Ascending aorta (tissue), 2 donors: ENCODE measurements at regions not wholly inside any gene's neighbourhood (a gene's known extent, or its start where the extent isn't known, plus 50 kb on each side); places are given as distances from the start of the nearest gene placed in this dataset.

Experiments
- DNase-seq, 2 donors: peaks; one replicate each; pipeline ENCODE4 v3.0.0-alpha.2; 2019; ENCODE audit warnings: low spot score in 2 of 2
- H3K27ac ChIP-seq, 2 donors: fragments of 200-600 bp; sonication (generic); one replicate each; pipeline ENCODE4 v1.5.1; 2016 to 2017; ENCODE audit warnings: mild to moderate bottlenecking in 1 of 2
- H3K27me3 ChIP-seq: fragments of 200-600 bp; sonication (generic); one replicate; pipeline ENCODE4 v1.5.1; 2017
- H3K36me3 ChIP-seq, 2 donors: fragments of 200-600 bp; sonication (generic); one replicate each; pipeline ENCODE4 v1.5.1; 2016
- H3K4me1 ChIP-seq, 2 donors: fragments of 200-600 bp; sonication (generic); one replicate each; pipeline ENCODE4 v1.5.1; 2016 to 2017; ENCODE audit warnings: mild to moderate bottlenecking in 1 of 2
- H3K4me3 ChIP-seq, 2 donors: fragments of 200-600 bp; sonication (generic); one replicate each; pipeline ENCODE4 v1.5.1; 2016 to 2017; ENCODE audit warnings: mild to moderate bottlenecking in 1 of 2
- H3K9me3 ChIP-seq, 2 donors: fragments of 200-600 bp; sonication (generic); one replicate each; pipeline ENCODE4 v1.5.1; 2016
- intact Hi-C: fragments of 100-400 bp; cut with DNase I; formaldehyde crosslinking; loops from one replicate; pipeline ENCODE4 v1.15.1; 2023
- TF ChIP-seq, protein P1 (sequence below), 3 experiments: fragments of 200-600 bp in 2 of 3; fragments of 450-650 bp in 1 of 3; sonication (generic) in 2 of 3; IDR thresholded peaks; one replicate each; pipeline ENCODE4 v1.5.1; 2016 to 2019; ENCODE audit warnings: antibody characterized with exemption in 3 of 3, mild to moderate bottlenecking in 1 of 3, moderate library complexity in 1 of 3

DNA sequence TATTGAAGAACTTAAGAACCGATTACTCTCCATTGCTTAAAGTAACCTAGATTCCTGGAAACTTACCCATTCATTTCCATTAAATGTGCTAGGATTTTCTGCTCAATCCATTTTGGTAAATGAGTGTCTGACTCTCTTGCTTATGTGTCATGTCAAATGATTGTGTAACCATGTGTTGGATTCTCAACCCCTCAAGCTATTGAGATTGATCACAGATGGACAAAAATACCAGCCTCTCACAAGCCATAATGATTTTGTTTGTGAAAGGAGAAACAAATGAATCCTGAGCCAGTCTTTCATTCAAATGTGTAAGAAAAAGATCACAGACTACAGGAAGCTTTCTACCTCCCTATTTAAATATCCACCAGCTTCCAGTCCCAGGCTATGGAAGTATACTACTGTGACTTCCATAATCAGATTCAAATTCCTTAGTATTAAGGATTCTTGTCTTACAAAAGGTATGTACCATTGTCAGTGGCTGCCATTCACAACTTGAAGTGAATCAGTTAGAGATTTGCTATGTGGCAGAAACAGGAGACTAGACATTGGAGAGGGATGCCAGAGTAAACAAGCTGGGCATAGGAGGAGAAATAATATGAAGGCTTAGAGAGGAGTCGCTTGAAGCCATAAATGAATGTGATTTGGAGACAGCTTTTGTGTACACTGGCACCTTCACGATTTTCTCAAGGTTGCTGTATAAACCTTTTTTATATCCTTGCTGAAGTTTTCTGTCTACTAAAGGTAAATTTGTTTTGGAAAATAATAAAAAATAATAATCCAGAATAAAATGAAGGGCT lies 498.5 kb upstream of the SETBP1 start:
- Histone ChIP-seq H3K4me1 (no peaks in the 10 kb centered on the region), H3K4me3 (no peak overlapping the region), H3K27me3 (no peaks in the 10 kb centered on the region), H3K9me3 (no peaks in the 10 kb centered on the region), H3K27ac (no peak overlapping the region), H3K36me3 (no peaks in the 10 kb centered on the region)
- no peak for DNase-seq
- TF ChIP-seq, protein P1, sequence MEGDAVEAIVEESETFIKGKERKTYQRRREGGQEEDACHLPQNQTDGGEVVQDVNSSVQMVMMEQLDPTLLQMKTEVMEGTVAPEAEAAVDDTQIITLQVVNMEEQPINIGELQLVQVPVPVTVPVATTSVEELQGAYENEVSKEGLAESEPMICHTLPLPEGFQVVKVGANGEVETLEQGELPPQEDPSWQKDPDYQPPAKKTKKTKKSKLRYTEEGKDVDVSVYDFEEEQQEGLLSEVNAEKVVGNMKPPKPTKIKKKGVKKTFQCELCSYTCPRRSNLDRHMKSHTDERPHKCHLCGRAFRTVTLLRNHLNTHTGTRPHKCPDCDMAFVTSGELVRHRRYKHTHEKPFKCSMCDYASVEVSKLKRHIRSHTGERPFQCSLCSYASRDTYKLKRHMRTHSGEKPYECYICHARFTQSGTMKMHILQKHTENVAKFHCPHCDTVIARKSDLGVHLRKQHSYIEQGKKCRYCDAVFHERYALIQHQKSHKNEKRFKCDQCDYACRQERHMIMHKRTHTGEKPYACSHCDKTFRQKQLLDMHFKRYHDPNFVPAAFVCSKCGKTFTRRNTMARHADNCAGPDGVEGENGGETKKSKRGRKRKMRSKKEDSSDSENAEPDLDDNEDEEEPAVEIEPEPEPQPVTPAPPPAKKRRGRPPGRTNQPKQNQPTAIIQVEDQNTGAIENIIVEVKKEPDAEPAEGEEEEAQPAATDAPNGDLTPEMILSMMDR (IDR thresholded peaks at IDR 0.05): no peak
- intact Hi-C loops: no loop called here

- H3K4me3 ChIP-seq: no peak overlapping the region
- no peaks in the 10 kb centered on the region for H3K4me1 ChIP-seq
- no peaks in the 10 kb centered on the region for H3K36me3 ChIP-seq
- no peak for DNase-seq
- H3K27ac ChIP-seq: no peak overlapping the region
- no peaks in the 10 kb centered on the region for H3K27me3 ChIP-seq
- no peaks in the 10 kb centered on the region for H3K9me3 ChIP-seq
- intact Hi-C loops: no loop called here
- TF ChIP-seq, protein P1 (IDR thresholded peaks at IDR 0.05): no peak
Observed at GRCh38 chr18:44186001-44186400, 494.7 kb upstream of the SETBP1 start.

DNA sequence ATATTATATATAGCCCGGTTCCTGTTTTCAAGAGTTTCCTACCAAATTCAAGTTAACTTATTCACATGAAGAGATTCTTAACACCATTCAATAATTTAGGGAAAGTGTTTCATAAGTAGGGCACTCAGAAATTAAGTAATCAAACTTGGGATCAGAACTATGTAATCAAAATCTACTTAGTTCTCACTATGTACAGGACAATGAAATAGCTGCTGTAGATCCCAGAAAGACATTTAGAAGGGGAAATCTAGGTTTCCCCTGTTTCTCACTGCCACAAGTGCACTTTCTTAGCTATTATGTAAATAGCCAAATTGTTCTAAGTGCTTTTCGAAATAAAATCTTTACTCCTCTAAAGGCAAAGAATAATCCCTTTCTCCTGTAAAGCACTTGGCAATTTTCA lies 493.6 kb upstream of the SETBP1 start:
- H3K4me1 ChIP-seq: no peaks in the 10 kb centered on the region
- no peaks in the 10 kb centered on the region for H3K27me3 ChIP-seq
- H3K27ac ChIP-seq: no peak overlapping the region
- no peak for DNase-seq
- no peak overlapping the region for H3K4me3 ChIP-seq
- H3K36me3 ChIP-seq: no peaks in the 10 kb centered on the region
- TF ChIP-seq, protein P1 (IDR thresholded peaks at IDR 0.05): no peak
- intact Hi-C loops: no loop called here
- H3K9me3 ChIP-seq: no peaks in the 10 kb centered on the region

GRCh38 chr18:44195394-44196140 lies 485.1 kb upstream of the SETBP1 start:
- H3K4me3 ChIP-seq: no peak overlapping the region
- TF ChIP-seq, protein P1 (IDR thresholded peaks at IDR 0.05): no peak
- DNase-seq: no peak
- H3K27me3 ChIP-seq: no peaks in the 10 kb centered on the region
- H3K27ac ChIP-seq: no peak overlapping the region
- H3K9me3 ChIP-seq: no peaks in the 10 kb centered on the region
- H3K36me3 ChIP-seq: no peaks in the 10 kb centered on the region
- no peaks in the 10 kb centered on the region for H3K4me1 ChIP-seq
- intact Hi-C loops: no loop called here

DNA sequence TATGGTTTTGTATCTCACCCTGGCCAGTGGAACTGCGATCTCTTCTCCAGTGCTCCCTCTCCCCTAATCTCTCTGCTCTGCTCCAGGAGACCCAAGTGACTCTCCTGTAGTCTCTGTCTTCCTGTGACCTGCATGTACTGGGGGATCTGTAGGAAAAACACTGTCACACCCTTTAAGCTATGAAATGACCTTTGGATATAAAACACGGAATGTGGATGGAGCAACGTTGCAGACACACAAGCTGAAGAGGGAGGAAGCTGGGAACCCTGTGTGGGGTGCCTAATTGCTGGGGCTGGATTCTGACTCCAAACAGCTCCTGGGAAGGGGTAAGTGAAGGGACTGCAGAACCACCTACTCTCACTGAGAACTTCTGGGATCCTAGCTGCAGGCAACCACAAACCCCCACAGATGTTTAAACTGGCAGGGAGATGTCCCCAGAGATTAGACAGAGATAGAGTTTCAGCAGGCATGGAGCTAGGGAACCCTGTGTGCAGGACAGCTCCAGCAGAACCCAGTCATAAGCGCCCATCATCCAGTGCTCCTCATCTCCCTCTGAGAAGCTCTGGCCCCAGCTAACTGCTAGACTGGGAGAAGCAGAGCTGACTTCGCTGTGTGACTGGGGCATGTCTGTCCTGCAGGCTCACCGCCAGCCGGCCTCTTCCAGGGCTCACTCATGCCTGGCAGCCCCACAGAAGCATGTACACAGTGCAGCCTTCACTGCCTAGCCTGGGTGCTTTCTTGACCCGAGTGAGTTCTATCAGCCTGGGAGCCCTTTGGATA lies 482.7 kb upstream of the SETBP1 start:
- intact Hi-C loops: no loop called here
- TF ChIP-seq, protein P1 (IDR thresholded peaks at IDR 0.05): no peak
- Histone ChIP-seq H3K27me3 (no peaks in the 10 kb centered on the region), H3K9me3 (no peaks in the 10 kb centered on the region), H3K27ac (no peak overlapping the region), H3K36me3 (no peaks in the 10 kb centered on the region), H3K4me3 (no peak overlapping the region), H3K4me1 (no peaks in the 10 kb centered on the region)
- no peak for DNase-seq
